ENCODE measurements at regions not wholly inside any gene's neighbourhood (a gene's known extent, or its start where the extent isn't known, plus 50 kb on each side); places are given as distances from the start of the nearest gene placed in this dataset.

DNA sequence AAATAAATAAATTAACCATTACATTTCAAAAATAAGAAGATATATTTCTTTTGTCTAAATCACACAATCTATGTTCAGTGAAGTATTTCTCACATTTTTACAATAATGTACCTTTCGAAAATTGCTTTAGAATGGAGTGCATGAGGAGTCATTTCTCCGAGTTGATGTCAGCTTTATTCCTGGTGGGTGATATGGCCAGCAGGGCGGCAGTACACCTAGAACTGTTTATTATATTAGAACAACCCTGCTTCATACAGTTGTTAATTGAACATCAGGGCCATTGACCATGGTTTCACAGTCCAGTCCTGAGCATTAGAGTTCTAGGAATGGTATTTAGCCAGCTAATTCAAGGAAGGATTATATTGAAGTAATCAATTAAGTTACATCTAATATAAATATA, 696.3 kb upstream of the SLC10A2 start:
- no peak for DNase-seq

- no peak for DNase-seq
Measured at GRCh38 chr13:103759361-103759760, 693.1 kb upstream of the SLC10A2 start.

GRCh38 chr13:103758222-103758621, 692.0 kb upstream of the SLC10A2 start:
- no peak for DNase-seq

GRCh38 chr13:103757361-103757760, 691.1 kb upstream of the SLC10A2 start:
- no peak for DNase-seq

DNA sequence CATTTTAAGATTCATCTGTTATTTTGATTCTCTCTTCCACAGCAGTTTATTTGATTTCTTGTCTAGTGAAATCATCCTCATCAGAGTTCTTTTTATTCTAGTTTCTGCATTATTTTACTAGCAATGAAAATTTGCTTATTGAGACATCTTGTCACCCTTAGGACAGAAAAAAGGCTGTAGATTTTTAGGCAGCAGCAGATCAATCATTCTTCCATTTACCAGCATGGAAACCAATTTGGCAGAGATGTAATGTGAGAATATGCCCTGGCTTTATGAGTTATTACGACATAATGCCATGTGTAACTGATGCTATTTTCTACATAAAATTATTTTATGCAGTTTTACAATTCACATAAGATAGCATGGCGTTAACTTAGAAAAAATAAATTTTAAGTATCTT, 688.6 kb upstream of the SLC10A2 start:
- no peak for DNase-seq

DNA sequence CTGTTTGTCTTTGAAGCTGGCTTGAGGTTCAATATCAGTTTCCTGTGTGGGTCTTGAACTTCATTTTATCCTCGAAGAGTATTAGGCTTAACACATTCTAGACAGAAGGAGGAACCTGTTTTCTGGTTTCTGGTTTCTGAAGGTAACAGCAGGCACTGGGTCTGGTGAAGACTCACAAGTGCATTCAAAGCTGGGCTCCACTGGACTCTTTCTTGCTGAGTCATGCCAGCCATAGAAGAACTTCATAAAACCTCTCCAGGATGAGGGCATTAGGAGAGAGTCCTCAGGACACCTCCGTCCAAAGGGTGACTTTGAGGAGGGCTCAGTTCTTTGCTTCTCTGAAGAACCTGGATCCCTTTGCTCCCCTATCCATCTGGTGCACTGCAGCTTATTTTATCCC, 668.6 kb upstream of the SLC10A2 start:
- DNase-seq = no peak

GRCh38 chr13:103731959-103732358, 665.7 kb upstream of the SLC10A2 start:
- no peak for DNase-seq

DNA sequence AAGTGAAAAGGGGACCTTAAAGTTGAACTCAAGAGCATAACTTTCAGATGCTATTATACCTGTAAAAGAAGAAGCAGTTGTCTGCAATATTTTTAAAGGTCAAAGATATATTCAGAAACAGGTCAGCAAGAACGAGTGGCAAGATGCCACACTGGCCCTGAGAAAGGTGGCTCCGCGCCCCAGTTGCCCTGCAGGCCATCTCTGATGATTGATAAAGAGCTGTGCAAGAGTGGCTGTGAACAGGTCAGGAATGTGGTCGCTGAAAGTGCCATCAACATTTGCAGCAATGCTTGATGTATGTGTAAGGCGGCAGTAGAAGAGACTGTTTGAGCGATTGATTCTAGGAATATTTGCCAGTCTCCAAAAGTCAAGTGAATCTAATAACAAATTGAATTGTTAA, 664.2 kb upstream of the SLC10A2 start:
- no peak for DNase-seq

DNA sequence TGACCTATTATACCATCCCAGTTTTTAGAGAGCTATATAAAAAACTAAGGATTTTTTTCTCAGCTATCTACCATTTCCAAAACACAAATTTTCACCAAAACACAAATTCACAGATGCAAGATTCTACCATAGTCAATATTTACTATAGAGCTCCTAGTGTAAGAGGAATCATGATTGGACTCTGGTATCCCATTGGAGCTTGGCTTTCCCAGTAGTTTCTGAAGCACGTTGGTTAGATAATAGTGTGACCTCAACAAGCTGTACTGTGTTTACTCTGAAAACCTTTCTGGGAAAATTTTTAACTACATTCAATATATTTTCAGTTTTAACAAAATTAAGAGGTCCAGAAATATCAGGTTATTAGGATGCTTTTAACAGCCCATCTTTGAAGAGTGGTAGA, 660.6 kb upstream of the SLC10A2 start:
- no peak for DNase-seq

DNA sequence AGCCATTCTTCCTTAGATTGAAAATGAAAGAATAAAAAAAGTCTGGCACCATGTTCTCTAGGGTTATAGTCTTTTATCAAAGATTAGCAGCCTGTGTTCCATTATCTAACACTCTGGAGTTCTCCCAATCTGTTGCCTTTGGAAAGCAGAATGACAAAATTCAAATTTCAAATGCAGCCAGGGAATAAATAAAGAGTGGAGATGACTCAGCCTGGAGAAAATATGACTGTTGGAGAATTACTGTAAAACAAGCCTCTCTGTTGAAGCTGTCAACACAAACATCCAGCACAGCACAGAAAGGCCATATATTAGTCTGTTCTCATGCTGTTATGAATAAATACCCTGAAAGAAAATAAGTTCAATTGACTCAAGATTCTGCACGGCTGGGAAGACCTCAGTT, 650.5 kb upstream of the SLC10A2 start:
- DNase-seq = no peak

DNA sequence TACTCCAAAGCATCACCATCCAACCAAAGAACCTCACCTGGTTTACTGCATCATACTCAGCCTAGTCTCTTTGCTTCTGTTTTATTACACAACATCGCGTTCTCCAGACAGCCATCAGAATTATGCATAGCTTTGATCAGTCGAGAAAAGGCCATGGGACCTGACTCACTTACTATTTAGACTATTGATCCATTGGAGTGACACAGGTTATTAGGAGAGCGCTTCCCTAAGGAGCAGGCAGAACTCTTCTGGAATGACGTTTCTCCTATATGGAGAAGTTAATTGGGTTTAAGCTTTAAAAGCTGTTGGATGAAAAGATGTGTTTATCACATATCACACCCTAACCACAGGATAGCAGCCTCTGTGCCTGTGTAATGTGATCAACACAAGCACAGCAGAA, 649.1 kb upstream of the SLC10A2 start:
- no peak for DNase-seq

GRCh38 chr13:103703246-103703645, 637.0 kb upstream of the SLC10A2 start:
- DNase-seq = no peak

DNA sequence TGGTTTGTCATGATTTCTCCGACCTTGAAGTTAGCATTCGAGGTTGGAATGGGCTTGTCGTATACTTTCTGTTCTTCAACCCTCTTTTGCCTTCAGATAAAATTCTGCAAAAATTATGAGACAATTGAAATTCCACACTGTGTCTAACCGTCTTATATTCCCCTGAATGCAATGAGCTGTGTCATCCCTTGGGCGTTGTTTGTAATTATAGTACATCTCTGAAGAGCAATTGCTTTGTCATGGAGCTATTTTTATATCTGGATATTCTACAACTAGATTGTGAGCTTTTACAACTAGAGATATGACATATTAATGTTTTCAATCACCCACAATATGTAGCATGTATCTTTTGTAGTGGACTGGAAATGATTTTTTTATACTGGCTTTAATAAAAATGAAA, 631.8 kb upstream of the SLC10A2 start:
- no peak for DNase-seq

DNA sequence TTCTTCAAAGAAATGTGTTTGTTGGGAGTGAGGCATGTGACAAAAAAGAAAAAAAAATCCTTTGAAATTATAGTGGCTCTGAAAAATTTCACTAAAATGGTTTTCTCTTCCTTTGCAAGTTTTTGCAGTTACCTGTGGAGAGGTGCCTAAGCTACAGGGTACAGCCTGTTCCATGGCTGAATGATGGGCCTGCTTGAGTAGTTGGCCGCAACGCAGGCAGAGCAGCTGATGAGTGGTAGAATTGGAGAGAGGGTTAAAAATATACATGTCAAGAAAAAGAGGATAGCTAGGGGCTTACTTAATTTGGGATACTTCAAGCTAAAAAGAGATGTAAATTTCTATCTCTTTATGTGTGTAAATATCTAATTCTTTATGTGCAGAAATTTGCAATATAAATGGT, 629.1 kb upstream of the SLC10A2 start:
- no peak for DNase-seq

DNA sequence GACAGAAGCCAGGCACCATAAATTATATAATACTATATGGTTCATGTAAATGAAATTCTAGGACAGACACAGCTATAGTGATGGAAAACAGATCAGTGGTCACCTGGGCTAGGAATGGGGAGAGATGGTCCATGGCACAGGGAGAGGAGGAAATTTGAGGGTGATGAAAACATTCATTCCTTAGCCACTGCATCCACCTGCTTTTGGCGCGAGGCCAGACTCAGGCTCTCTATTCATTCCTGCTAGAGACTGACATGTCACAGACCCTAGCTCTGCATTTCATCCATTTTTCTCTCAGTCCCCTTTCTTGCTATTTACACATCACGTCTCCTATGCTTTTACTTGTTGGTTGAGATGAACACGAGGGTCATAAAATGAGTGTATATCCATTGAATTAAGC, 628.3 kb upstream of the SLC10A2 start:
- DNase-seq = no peak

DNA sequence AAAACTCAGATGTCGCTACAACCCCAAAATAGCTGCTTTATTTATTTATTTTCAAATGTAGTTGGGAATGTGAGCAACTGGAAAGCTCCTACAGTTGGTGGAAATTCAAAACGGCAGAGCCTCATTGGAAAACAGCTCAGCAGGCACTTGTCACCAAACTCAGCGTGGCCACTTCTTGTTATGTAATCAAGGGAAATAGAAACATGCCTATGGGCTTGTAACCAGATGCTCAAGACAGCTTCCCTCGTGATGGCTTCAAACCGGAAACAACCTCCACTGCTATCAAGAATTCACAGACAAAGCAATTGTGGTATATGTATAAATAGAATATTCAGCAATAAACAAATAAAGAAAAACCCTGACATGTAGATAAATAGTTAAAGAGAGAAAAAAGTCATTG, 627.8 kb upstream of the SLC10A2 start:
- no peak for DNase-seq

DNA sequence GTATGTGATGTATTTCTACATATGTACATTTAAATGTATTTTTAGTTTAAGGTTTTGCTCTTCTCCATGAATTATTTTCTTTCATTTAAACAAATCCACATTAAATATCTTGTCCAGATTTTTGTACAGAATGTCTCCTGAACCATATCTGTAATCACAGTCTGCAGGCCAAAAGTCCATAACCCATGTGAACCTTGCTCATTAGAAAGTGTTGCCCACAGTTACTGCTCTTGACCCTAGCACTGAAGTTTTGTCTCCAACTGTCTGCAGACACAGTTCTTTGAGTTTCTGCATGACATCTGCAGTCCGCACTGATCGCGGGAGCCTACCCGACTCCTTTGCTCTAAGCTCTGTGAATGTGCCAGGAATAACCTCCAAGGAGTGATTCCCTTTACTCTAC, 626.2 kb upstream of the SLC10A2 start:
- DNase-seq = no peak

DNA sequence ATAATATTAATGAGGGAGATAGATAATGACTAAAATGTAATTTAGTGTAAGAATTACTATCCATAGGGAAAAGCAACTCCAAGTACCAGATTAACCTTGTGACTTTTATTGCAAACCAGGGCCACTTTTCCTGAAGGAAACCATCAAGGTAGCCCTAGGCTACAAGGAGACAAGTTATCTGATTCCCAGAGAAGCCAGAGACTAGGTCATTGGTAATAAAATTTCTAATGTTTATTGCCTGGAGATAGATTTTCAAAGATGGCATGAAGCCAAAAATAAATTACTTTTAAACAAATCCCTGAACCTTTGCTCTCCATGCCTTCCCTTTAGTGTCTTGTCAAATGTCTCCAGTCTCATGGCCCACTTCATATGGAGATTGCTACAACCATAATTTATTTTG, 610.1 kb upstream of the SLC10A2 start:
- DNase-seq = no peak

DNA sequence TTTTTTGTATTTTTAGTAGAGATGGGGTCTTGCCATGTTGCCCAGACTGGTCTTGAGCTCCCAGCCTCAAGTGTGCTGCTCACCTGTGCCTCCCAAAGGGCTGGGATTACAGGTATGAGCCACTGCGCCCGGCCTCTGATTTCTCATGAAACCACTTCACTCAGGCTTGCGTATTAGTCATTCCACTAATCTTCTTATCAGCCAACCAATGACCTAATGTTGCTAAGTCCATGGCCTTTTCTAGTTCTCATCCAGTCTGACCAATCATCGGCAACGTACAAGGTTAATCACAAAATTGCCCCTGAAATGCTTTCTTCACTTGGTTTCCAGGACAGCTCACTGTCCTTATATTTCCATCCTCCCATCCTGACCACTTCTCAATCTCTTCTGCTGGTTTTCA, 605.3 kb upstream of the SLC10A2 start:
- DNase-seq = no peak

DNA sequence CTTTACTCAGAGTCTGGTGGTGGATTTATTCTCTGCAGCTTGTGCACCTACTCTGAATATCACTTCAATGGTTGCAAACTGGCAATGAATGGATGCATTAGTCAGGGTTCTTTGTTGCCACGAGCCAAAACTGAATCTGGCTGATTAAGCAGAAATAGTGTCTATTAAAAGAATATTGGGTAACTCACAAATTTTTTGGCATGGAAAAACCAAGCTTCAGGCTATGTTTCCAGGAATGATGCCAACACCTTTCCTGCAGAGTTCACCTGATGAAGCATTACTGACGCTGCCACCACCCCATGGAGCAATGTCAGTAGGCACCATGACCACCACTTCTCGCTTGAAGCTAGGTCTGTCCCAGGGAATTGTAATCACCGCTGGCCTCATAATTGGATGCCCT, 597.8 kb upstream of the SLC10A2 start:
- DNase-seq = no peak

DNA sequence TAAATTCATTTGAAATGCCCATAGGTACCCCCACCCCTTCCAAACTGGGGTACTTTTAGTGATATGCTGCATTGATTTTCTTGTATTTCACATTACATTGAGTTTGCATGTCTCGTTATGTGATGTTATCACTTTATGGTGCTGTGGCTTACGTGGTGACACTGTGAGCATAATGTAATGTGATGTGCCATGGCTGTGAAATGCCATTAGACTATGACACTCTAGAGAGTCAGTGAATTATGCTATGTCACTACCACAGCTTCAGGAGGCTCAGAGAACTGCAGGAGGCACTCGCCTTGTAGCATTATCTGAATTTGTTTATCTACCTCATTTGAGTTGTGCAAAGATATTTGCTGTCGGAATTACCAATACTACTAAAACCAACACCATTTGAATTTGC, 590.1 kb upstream of the SLC10A2 start:
- no peak for DNase-seq

DNA sequence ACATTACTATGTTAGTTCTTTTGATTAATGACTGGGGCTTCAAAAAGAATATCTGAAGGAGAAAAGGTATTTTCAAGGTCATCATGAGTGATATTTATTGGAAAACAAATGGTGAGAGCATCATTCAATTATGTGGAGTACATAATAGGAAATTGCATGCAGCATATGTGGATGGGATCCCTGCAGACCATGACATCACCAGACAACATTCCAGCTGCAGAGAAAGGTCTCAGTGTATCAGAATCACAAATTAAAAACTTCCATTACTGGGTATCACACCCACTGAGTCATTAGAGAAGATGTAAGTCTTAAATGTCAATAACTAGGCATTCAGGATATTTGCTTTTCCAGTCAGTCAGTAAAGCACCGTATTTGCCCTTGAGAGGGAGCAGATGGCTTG, 574.4 kb upstream of the SLC10A2 start:
- no peak for DNase-seq

DNA sequence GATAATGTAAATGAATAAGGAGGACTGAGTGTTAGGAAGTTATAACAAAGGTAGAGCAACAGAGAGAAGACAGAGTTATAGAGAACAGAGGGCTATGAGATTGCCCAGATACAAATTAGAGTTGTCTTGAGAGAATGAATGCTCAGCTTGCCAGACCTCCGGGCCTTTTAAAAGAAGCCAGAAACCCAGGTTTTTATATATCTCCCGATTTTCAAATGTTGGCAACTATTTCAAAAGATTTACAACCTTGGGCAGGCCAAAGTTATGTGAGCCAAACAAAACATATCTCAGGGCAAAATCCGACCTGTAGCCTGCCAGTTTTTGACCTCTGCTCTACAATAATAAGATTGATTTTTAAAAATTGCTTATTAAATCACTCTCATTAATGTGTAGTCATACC, 573.1 kb upstream of the SLC10A2 start:
- no peak for DNase-seq

GRCh38 chr13:103638706-103639105, 572.5 kb upstream of the SLC10A2 start:
- no peak for DNase-seq

GRCh38 chr13:103634066-103634465, 567.8 kb upstream of the SLC10A2 start:
- no peak for DNase-seq

DNA sequence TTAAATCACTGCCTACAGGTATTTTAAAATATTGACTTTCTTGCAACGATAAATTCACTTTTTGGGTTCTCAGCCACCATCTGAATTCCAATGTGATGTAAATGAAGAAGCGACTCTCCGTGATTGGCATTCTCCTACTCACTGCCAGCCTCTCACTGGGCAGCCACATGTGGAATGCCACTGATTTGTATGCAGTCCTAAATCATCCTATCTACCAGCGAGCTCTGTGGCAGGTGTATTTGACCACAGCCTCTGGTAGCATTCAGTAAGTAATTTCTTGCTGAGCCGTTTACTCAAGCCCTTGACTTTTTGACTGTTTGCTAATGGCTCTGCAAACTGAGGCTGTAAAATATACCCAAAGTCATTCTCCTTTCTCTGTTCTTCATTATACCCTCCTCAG, 559.0 kb upstream of the SLC10A2 start:
- DNase-seq = no peak
